H9 (cell line): ENCODE measurements at regions not wholly inside any gene's neighbourhood (a gene's known extent, or its start where the extent isn't known, plus 50 kb on each side); places are given as distances from the start of the nearest gene placed in this dataset.

Experiments
- DNase-seq: peaks from one replicate; pipeline ENCODE4 v3.0.0-alpha.2; 2017
- H2AFZ ChIP-seq: one replicate; pipeline ENCODE4 v1.6.1; 2013; ENCODE audit warnings: mild to moderate bottlenecking, low read length, control low read depth, moderate library complexity
- H2AK5ac ChIP-seq: 2 replicates; pipeline ENCODE4 v1.6.1; 2013; ENCODE audit warnings: low read length, control low read depth, mixed read lengths; ENCODE audit not compliant: insufficient read length
- H2BK120ac ChIP-seq: one replicate; pipeline ENCODE4 v1.6.1; 2013; ENCODE audit warnings: low read depth, mild to moderate bottlenecking, low read length, control low read depth, inconsistent platforms; ENCODE audit not compliant: poor library complexity, severe bottlenecking
- H2BK12ac ChIP-seq: 2 replicates; pipeline ENCODE4 v1.6.1; 2013; ENCODE audit warnings: low read length, control low read depth, mixed read lengths, low read depth; ENCODE audit not compliant: insufficient read length
- H2BK15ac ChIP-seq: 2 replicates; pipeline ENCODE4 v1.6.1; 2013; ENCODE audit warnings: low read depth, low read length, control low read depth
- H2BK20ac ChIP-seq: one replicate; pipeline ENCODE4 v1.6.1; 2013; ENCODE audit warnings: low read depth, mild to moderate bottlenecking, low read length, control low read depth, inconsistent platforms; ENCODE audit not compliant: poor library complexity, severe bottlenecking
- H2BK5ac ChIP-seq: 2 replicates; pipeline ENCODE4 v1.6.1; 2013; ENCODE audit warnings: low read length, control low read depth, mixed read lengths; ENCODE audit not compliant: insufficient read length
- H3K14ac ChIP-seq: 2 replicates; pipeline ENCODE4 v1.6.1; 2013; ENCODE audit warnings: low read length, control low read depth; ENCODE audit not compliant: insufficient read depth
- H3K18ac ChIP-seq: 2 replicates; pipeline ENCODE4 v1.6.1; 2013; ENCODE audit warnings: low read depth, mild to moderate bottlenecking, mixed read lengths, low read length, control low read depth; ENCODE audit not compliant: insufficient read length
- H3K23ac ChIP-seq: 2 replicates; pipeline ENCODE4 v1.6.1; 2013; ENCODE audit warnings: low read length, control low read depth, mixed read lengths, low read depth; ENCODE audit not compliant: insufficient read length
- H3K23me2 ChIP-seq: 2 replicates; pipeline ENCODE4 v1.6.1; 2013; ENCODE audit warnings: low read depth, mild to moderate bottlenecking, mixed read lengths, low read length, control low read depth; ENCODE audit not compliant: insufficient read length, poor library complexity, severe bottlenecking
- H3K27ac ChIP-seq: 2 replicates; pipeline ENCODE4 v1.5.1; 2013; ENCODE audit warnings: low read length, control low read depth, mixed read lengths, low read depth; ENCODE audit not compliant: insufficient read length
- H3K27me3 ChIP-seq: 2 replicates; pipeline ENCODE4 v1.6.1; 2013; ENCODE audit warnings: low read length, control low read depth, inconsistent platforms; ENCODE audit not compliant: insufficient read depth
- H3K4ac ChIP-seq: 2 replicates; pipeline ENCODE4 v1.6.1; 2013; ENCODE audit warnings: low read depth, mild to moderate bottlenecking, control low read depth, inconsistent platforms, low read length, moderate library complexity
- H3K4me1 ChIP-seq: 2 replicates; pipeline ENCODE4 v1.6.1; 2013; ENCODE audit warnings: low read length, control low read depth, inconsistent platforms; ENCODE audit not compliant: insufficient read depth
- H3K4me2 ChIP-seq: 2 replicates; pipeline ENCODE4 v1.6.1; 2013; ENCODE audit warnings: low read length, control low read depth, mixed read lengths; ENCODE audit not compliant: insufficient read length, insufficient read depth
- H3K56ac ChIP-seq: 2 replicates; pipeline ENCODE4 v1.6.1; 2013; ENCODE audit warnings: low read depth, mild to moderate bottlenecking, mixed read lengths, low read length, control low read depth; ENCODE audit not compliant: insufficient read length
- H3K79me1 ChIP-seq: 2 replicates; pipeline ENCODE4 v1.6.1; 2013; ENCODE audit warnings: low read depth, mild to moderate bottlenecking, moderate library complexity, low read length, control low read depth, inconsistent platforms; ENCODE audit not compliant: insufficient read depth, poor library complexity, severe bottlenecking
- H3K79me2 ChIP-seq: 2 replicates; pipeline ENCODE4 v1.6.1; 2013; ENCODE audit warnings: low read length, control low read depth, inconsistent platforms; ENCODE audit not compliant: insufficient read depth
- H3K9ac ChIP-seq: 2 replicates; pipeline ENCODE4 v1.6.1; 2013; ENCODE audit warnings: low read length, control low read depth, mixed read lengths; ENCODE audit not compliant: insufficient read length; ENCODE audit errors: extremely low read depth
- H3K9me3 ChIP-seq: one replicate; pipeline ENCODE4 v1.6.1; 2013; ENCODE audit warnings: low read depth, low read length, inconsistent platforms; ENCODE audit not compliant: control insufficient read depth
- H3T11ph ChIP-seq: one replicate; pipeline ENCODE4 v1.6.1; 2013; ENCODE audit warnings: mild to moderate bottlenecking, low read length, control low read depth, inconsistent platforms
- H4K20me1 ChIP-seq: one replicate; pipeline ENCODE4 v1.6.1; 2013; ENCODE audit not compliant: control insufficient read depth, insufficient read length, insufficient read depth
- H4K5ac ChIP-seq: 2 replicates; pipeline ENCODE4 v1.6.1; 2013; ENCODE audit warnings: low read depth, mild to moderate bottlenecking, mixed read lengths, low read length, control low read depth; ENCODE audit not compliant: insufficient read length
- H4K8ac ChIP-seq: replicated peaks from 2 replicates; pipeline ENCODE4 v1.6.1; 2013; ENCODE audit warnings: low read length, control low read depth, mixed read lengths, low read depth; ENCODE audit not compliant: insufficient read length
- H4K91ac ChIP-seq: 2 replicates; pipeline ENCODE4 v1.6.1; 2013; ENCODE audit warnings: low read depth, mild to moderate bottlenecking, moderate library complexity, mixed read lengths, low read length, control low read depth; ENCODE audit not compliant: insufficient read length
- H3K27ac Mint-ChIP-seq, 3 experiments: 2 replicates in 2 of 3; 3 replicates in 1 of 3; pipeline ENCODE4 v1.8.0; 2020 to 2021; ENCODE audit warnings: mixed read lengths in 3 of 3, mild to moderate bottlenecking in 1 of 3, moderate library complexity in 1 of 3
- H3K27me3 Mint-ChIP-seq: 2 replicates; pipeline ENCODE4 v1.8.0; 2021; ENCODE audit warnings: low read depth, mild to moderate bottlenecking, moderate library complexity, mixed read lengths
- H3K36me3 Mint-ChIP-seq, 3 experiments: 2 replicates in 2 of 3; 3 replicates in 1 of 3; pipeline ENCODE4 v1.8.0; 2020 to 2021; ENCODE audit warnings: low read depth in 3 of 3, mixed read lengths in 3 of 3; ENCODE audit not compliant: insufficient read depth in 1 of 3
- H3K4me1 Mint-ChIP-seq, 2 experiments: 2 replicates each; pipeline ENCODE4 v1.8.0; 2020; ENCODE audit warnings: mixed read lengths in 2 of 2
- H3K4me3 Mint-ChIP-seq, 2 experiments: 2 replicates in 1 of 2; 3 replicates in 1 of 2; pipeline ENCODE4 v1.8.0; 2020 to 2021; ENCODE audit warnings: mild to moderate bottlenecking in 2 of 2, mixed read lengths in 2 of 2, moderate library complexity in 1 of 2
- H3K9me3 Mint-ChIP-seq, 2 experiments: 2 replicates in 1 of 2; 3 replicates in 1 of 2; pipeline ENCODE4 v1.8.0; 2020; ENCODE audit warnings: mild to moderate bottlenecking in 2 of 2, mixed read lengths in 2 of 2, moderate library complexity in 1 of 2
- WGBS: extraction: QIAGEN DNeasy Blood & Tissue Kit; methylation state at CpG from one replicate; pipeline ENCODE4 v1.1.7; 2013; ENCODE audit warnings: missing lambda C conversion rate, low lambda C conversion rate, mixed read lengths; ENCODE audit not compliant: insufficient read length; ENCODE audit errors: extremely low coverage; 5-methylcytosine and 5-hydroxymethylcytosine counted together
- TF ChIP-seq, protein P1 (sequence below): fragments of 200-600 bp; sonication (generic); conservative IDR thresholded peaks from 3 replicates; pipeline ENCODE4 v1.8.0; 2021; ENCODE audit warnings: antibody characterized with exemption, mild to moderate bottlenecking

DNA sequence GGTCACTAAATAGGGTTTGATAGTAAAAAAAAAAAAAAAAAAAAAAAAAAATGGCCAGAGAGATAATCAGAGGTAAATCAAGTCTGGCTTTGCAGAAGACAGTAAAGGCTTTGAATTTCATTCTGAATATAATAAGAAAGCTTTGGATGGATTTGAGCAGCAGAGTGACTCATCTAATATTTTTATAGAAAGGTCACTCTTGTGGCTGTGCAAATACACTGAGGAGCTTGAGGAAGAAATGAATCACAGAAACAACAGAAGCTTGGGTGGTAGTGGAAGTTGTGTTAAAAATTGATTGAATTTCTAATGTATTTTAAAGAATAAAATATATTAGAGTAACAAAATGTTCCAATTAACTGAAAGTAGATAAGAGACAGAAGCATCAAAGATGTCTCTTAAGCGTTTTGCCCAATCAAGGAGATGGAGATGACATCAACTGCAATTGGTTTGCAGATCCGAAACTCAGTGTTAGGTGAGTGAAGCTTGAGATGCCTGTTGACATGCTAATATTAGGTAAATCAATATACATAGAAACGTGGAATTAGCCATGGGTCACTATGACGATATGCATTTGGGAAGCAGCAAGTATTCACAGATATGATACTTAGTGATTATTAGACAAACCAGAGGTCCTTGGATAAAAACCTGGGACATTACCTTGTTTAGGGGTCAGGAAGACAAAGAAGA lies 280.5 kb downstream of the GPM6A start:
- no peak overlapping the region for H3K14ac ChIP-seq
- H3K4me3 Mint-ChIP-seq: no peak overlapping the region
- H3K79me2 ChIP-seq: no peaks in the 10 kb centered on the region
- no peaks in the 10 kb centered on the region for H3K23me2 ChIP-seq
- no peak for DNase-seq
- no peaks in the 10 kb centered on the region for H3K9me3 ChIP-seq
- no peaks in the 10 kb centered on the region for H3K27me3 Mint-ChIP-seq
- H2BK15ac ChIP-seq: no peak overlapping the region
- peaks cover 10 to 11% of the 10 kb centered on the region in 2 experiments; a peak in 4 of 5 replicates for H3K9me3 Mint-ChIP-seq
- no peaks in the 10 kb centered on the region for H3K79me1 ChIP-seq
- no peaks in the 10 kb centered on the region for H3K27me3 ChIP-seq
- H4K8ac ChIP-seq: no peak overlapping the region
- H3K4me1 ChIP-seq: no peaks in the 10 kb centered on the region
- no peak overlapping the region for H3K9ac ChIP-seq
- H3K4me2 ChIP-seq: no peak overlapping the region
- no peaks in the 10 kb centered on the region for H3K4me1 Mint-ChIP-seq
- no peak overlapping the region for H2AFZ ChIP-seq
- no peak overlapping the region for H3K4ac ChIP-seq
- H3K18ac ChIP-seq: no peak overlapping the region
- no peak overlapping the region for H2AK5ac ChIP-seq
- H3K27ac ChIP-seq: no peak overlapping the region
- H3K56ac ChIP-seq: no peak overlapping the region
- H2BK120ac ChIP-seq: no peak overlapping the region
- H4K5ac ChIP-seq: no peak overlapping the region
- H2BK12ac ChIP-seq: no peak overlapping the region
- no peak overlapping the region for H4K91ac ChIP-seq
- no peak overlapping the region for H2BK20ac ChIP-seq
- no peak overlapping the region for H3K27ac Mint-ChIP-seq
- H2BK5ac ChIP-seq: no peak overlapping the region
- no peaks in the 10 kb centered on the region for H4K20me1 ChIP-seq
- H3K23ac ChIP-seq: no peak overlapping the region
- H3T11ph ChIP-seq: no peak overlapping the region
- H3K36me3 Mint-ChIP-seq: peaks cover 2 to 8% (median 3%) of the 10 kb centered on the region in 3 experiments; a peak in 5 of 7 replicates
- WGBS: no CpG with 5 or more reads among the region's 4 CpGs
- TF ChIP-seq, protein P1, sequence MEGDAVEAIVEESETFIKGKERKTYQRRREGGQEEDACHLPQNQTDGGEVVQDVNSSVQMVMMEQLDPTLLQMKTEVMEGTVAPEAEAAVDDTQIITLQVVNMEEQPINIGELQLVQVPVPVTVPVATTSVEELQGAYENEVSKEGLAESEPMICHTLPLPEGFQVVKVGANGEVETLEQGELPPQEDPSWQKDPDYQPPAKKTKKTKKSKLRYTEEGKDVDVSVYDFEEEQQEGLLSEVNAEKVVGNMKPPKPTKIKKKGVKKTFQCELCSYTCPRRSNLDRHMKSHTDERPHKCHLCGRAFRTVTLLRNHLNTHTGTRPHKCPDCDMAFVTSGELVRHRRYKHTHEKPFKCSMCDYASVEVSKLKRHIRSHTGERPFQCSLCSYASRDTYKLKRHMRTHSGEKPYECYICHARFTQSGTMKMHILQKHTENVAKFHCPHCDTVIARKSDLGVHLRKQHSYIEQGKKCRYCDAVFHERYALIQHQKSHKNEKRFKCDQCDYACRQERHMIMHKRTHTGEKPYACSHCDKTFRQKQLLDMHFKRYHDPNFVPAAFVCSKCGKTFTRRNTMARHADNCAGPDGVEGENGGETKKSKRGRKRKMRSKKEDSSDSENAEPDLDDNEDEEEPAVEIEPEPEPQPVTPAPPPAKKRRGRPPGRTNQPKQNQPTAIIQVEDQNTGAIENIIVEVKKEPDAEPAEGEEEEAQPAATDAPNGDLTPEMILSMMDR: no peak
